ENCODE measurements at regions not wholly inside any gene's neighbourhood (a gene's known extent, or its start where the extent isn't known, plus 50 kb on each side); places are given as distances from the start of the nearest gene placed in this dataset.

GRCh38 chr18:34028324-34028723 lies 196.4 kb downstream of the NOL4 start:
- no peak for TF ChIP-seq CTCF (conservative IDR thresholded peaks at IDR 0.05)
- TF ChIP-seq ZFX (IDR thresholded peaks at IDR 0.05), result no peak
